Natural killer cell treated with Interleukin-12 subunit alpha and Interleukin-12 subunit beta and Interleukin-15 and Interleukin-18, amount 100 ng/mL, for 72 hours (primary cell): ENCODE measurements at regions not wholly inside any gene's neighbourhood (a gene's known extent, or its start where the extent isn't known, plus 50 kb on each side); places are given as distances from the start of the nearest gene placed in this dataset.
"Not testable (repeated sequence)": the region's sequence is repeated elsewhere in the genome, so short reads cannot be mapped to it uniquely, and the experiment has no call there.

Experiments
- ATAC-seq, 2 donors: fragments of 150-1000 bp; cut with Tn5 transposase in 1 of 2; sonication (Bioruptor Pico), chemical (Tn5 transposase) in 1 of 2; 2 replicates each; pipeline ENCODE4 v1.10.0; 2021
- DNase-seq: peaks from one replicate; pipeline ENCODE4 v3.0.0; 2022; ENCODE audit warnings: low spot score
- H3K27ac Mint-ChIP-seq, 2 donors: 1 replicate in 1 of 2; 2 replicates in 1 of 2; pipeline ENCODE4 v1.8.0; 2022; ENCODE audit warnings: mixed read lengths in 2 of 2, mild to moderate bottlenecking in 1 of 2, moderate library complexity in 1 of 2
- H3K27me3 Mint-ChIP-seq, 2 donors: 1 replicate in 1 of 2; 2 replicates in 1 of 2; pipeline ENCODE4 v1.8.0; 2022; ENCODE audit warnings: mixed read lengths in 2 of 2
- H3K36me3 Mint-ChIP-seq: one replicate; pipeline ENCODE4 v1.8.0; 2022; ENCODE audit warnings: mixed read lengths
- H3K4me1 Mint-ChIP-seq, 2 donors: 1 replicate in 1 of 2; 2 replicates in 1 of 2; pipeline ENCODE4 v1.8.0; 2022; ENCODE audit warnings: low read depth in 2 of 2, mixed read lengths in 2 of 2, mild to moderate bottlenecking in 1 of 2
- H3K4me3 Mint-ChIP-seq: one replicate; pipeline ENCODE4 v1.8.0; 2022; ENCODE audit warnings: mixed read lengths
- H3K9me3 Mint-ChIP-seq: 2 replicates; pipeline ENCODE4 v1.8.0; 2022; ENCODE audit warnings: mixed read lengths

DNA sequence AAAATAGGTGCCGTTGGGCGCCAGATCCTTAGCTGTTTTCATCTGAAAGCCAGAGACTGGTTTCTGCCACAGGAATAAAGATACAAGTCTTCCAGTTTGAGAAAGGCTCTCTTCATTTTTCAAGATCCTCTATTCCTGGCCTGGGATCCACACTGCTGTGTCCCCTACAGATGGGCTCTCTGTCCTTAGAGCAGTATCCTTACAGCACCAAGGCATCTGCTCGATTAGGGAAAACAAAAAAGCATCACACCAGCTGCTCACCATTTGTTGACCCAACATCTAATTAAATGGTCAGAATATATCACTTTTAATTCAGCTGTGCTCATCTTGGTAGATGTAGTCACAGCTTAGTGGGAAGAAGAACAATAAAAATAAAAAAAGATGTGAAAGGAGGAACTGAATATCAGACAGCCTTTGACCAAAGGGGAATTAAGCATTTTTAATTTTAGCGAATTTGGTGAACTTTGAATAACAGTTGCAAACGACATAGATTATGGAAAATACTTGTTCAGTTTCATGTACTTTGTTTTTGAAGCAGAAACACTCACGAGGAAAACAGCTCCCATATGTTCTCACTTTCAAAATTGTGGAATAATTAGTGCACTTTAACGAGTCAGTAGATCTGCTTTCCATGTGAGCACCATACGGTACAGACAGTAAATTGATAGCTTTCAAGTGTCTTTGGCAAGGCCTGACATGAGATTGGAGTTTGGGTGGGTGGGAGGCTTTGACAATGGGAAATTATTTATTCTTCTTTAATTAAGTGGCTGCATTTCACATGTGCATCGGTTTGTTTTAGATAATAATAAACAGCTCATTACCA lies 148.4 kb upstream of the CLNK start:
- no peaks in the 10 kb centered on the region for H3K36me3 Mint-ChIP-seq
- H3K27ac Mint-ChIP-seq: no peak overlapping the region
- H3K4me3 Mint-ChIP-seq: no peak overlapping the region
- no peaks in the 10 kb centered on the region for H3K27me3 Mint-ChIP-seq
- DNase-seq: no peak
- ATAC-seq: no peak
- H3K4me1 Mint-ChIP-seq: no peaks in the 10 kb centered on the region
- no peaks in the 10 kb centered on the region for H3K9me3 Mint-ChIP-seq

GRCh38 chr4:10831727-10832408 lies 147.3 kb upstream of the CLNK start:
- ATAC-seq (no peak), DNase-seq (no peak)
- Mint-ChIP-seq H3K4me3 (no peak overlapping the region), H3K9me3 (no peaks in the 10 kb centered on the region), H3K4me1 (no peaks in the 10 kb centered on the region), H3K36me3 (no peaks in the 10 kb centered on the region), H3K27ac (no peak overlapping the region), H3K27me3 (no peaks in the 10 kb centered on the region)

DNA sequence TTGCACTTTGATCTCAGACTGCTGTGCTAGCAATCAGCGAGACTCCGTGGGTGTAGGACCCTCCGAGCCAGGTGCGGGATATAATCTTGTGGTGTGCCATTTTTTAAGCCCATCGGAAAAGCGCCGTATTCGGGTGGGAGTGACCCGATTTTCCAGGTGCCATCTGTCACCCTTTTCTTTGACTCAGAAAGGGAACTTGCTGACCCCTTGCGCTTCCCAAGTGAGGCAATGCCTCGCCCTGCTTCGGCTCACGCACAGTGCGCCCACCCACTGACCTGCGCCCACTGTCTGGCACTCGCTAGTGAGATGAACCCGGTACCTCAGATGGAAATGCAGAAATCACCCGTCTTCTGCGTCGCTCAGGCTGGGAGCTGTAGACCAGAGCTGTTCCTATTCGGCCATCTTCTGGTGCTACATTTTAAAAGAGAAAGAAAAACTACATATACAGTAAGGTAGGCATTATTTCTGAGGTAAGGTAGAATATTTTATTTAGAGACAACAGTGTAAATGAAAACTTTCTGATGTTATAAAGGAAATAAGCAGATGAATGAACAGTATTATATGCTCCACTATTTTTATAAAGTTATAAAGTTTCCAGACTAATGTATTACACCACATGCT lies 144.5 kb upstream of the CLNK start:
- H3K4me3 Mint-ChIP-seq: not testable (repeated sequence)

GRCh38 chr4:10821826-10822225 lies 137.3 kb upstream of the CLNK start:
- Mint-ChIP-seq H3K4me3 (no peak overlapping the region), H3K27me3 (no peaks in the 10 kb centered on the region), H3K4me1 (no peaks in the 10 kb centered on the region), H3K9me3 (no peaks in the 10 kb centered on the region), H3K27ac (no peak overlapping the region), H3K36me3 (no peaks in the 10 kb centered on the region)
- no peak for ATAC-seq
- DNase-seq: no peak

More for the DNA sequence above, 144.5 kb upstream of the CLNK start:
- H3K27ac Mint-ChIP-seq, ATAC-seq, H3K4me1 Mint-ChIP-seq, H3K9me3 Mint-ChIP-seq, H3K36me3 Mint-ChIP-seq, H3K27me3 Mint-ChIP-seq, DNase-seq: not testable (repeated sequence)

- Mint-ChIP-seq H3K27me3 (no peaks in the 10 kb centered on the region), H3K9me3 (no peaks in the 10 kb centered on the region), H3K4me3 (no peak overlapping the region), H3K4me1 (no peaks in the 10 kb centered on the region), H3K27ac (no peak overlapping the region), H3K36me3 (no peaks in the 10 kb centered on the region)
- DNase-seq: no peak
- ATAC-seq: no peak
Observed at GRCh38 chr4:10816571-10816970, 132.0 kb upstream of the CLNK start.

DNA sequence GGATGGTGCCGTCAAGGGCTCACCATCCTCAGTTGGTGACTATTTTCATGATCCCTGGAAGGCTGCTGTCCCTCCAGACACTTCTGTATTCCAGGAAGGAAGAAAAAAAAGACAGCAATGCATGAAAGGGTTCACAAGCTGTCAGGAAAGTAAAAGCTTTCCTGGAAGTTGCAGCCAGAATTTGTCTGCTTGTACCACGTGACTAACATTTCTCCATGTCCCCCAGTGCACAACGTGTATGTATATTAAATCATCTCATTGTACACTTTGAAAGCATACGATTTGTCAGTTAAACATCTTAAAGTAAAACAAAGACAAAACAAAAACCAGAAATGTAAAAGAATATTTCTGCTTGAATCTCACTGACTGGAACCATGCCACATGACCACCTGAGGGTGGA lies 127.4 kb upstream of the CLNK start:
- Mint-ChIP-seq H3K36me3 (no peaks in the 10 kb centered on the region), H3K4me3 (no peak overlapping the region), H3K27ac (no peak overlapping the region), H3K4me1 (no peaks in the 10 kb centered on the region), H3K27me3 (no peaks in the 10 kb centered on the region), H3K9me3 (no peaks in the 10 kb centered on the region)
- DNase-seq (no peak), ATAC-seq (no peak)

DNA sequence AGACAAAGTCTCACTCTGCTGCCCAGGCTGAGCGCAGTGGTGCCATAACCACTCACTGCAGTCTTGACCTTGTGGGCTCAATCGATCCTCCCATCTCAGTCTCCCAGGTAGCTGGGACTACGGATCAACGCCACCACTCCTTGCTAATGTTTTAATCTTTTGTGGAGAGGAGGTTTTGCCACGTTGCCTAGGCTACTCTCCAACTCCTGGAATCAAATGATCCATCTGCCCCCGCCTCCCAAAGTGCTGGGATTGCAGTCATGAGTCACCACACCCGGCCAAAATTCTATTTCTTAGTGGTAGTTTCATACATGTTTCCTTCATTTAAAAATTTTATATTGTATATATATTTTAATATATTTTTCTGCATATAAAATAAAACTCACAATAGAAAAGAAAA lies 125.8 kb upstream of the CLNK start:
- ATAC-seq: no peak
- H3K4me3 Mint-ChIP-seq: no peak overlapping the region

DNA sequence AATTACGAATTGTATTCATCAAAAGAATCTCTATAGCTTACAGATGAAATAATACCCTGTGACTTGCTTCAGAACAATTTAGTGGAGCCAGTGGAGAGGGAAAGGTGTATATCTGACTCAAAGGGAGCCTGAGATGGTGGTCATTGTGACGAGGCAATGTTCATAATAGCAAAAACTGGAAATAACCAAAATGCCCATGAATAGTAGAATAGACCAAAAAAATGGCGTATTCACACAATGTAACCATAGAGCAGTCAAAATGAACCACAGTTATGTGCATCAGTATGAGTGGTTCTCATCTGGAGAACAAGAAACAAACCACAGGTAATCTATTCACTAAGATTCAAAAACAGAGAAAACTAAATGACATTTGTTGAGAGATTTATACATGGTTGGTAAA lies 125.3 kb upstream of the CLNK start:
- Mint-ChIP-seq H3K27me3 (peaks cover 6 to 15% of the 10 kb centered on the region in 2 donors), H3K27ac (no peak overlapping the region), H3K36me3 (peaks cover 6% of the 10 kb centered on the region), H3K4me1 (no peaks in the 10 kb centered on the region), H3K4me3 (no peak overlapping the region), H3K9me3 (peaks cover 10% of the 10 kb centered on the region)
- DNase-seq (no peak), ATAC-seq (peak in 1 of 2 donors; percentile 70)

More for the DNA sequence above, 125.8 kb upstream of the CLNK start:
- H3K27ac Mint-ChIP-seq: no peak overlapping the region
- DNase-seq: no peak
- peaks cover 5% of the 10 kb centered on the region for H3K36me3 Mint-ChIP-seq
- H3K27me3 Mint-ChIP-seq: peaks cover 5 to 10% of the 10 kb centered on the region in 2 donors
- H3K4me1 Mint-ChIP-seq: no peaks in the 10 kb centered on the region
- H3K9me3 Mint-ChIP-seq: peaks cover 9% of the 10 kb centered on the region

DNA sequence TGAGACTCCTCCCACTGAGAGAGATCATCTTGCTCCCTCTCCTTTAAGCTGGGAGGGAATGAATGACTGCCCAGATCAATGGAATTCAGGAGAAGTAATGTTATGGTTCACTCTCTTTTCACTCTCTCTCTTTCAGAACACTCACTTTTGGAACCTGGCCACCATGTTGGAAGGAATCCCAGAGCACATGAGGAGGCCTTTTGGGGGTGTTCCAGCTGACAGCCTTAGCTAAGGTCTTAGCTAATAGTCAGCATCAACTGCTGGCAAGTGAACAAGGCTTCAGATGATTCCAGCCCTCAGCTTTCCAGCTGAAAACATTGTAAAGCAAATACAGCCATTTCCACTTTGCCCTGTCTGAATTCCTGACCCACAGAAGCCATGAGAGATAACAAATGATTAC lies 124.0 kb upstream of the CLNK start:
- H3K27ac Mint-ChIP-seq: no peak overlapping the region
- DNase-seq (no peak), ATAC-seq (no peak)
- peaks cover 10% of the 10 kb centered on the region for H3K9me3 Mint-ChIP-seq
- H3K27me3 Mint-ChIP-seq: peaks cover 6 to 22% of the 10 kb centered on the region in 2 donors
- no peaks in the 10 kb centered on the region for H3K4me1 Mint-ChIP-seq
- H3K36me3 Mint-ChIP-seq: peaks cover 6% of the 10 kb centered on the region
- no peak overlapping the region for H3K4me3 Mint-ChIP-seq

DNA sequence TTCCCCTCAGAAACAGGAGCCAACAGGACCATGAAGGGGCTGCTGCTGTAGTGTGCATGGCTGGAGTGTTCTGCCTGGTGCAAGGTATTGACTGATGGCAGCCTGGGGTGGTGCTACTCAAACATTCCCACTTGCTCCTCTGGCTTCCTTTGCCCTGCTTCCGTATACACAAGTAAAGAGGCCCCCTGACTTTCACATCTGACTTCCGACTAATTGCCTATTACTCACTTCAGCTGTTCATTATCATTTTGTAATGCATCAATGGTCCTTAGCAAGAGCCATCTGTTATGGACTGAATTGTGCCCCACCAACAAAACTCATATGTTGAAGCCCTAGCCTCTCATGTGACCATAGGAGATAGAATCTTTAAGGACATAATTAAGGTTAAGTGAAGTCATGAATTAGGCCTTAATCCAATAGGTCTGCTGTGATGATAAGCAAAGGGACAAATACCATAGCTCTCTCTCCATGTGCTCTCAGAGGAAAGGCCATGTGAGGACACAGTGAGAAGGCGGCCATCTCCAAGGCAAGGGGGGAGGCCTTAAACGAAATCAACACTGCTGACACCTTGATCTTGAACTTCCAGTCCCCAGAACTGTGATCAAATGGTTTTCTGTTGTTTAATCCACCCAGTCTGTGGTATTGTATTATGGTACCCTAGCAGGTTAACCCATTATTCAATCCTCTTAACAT lies 122.5 kb upstream of the CLNK start:
- Mint-ChIP-seq H3K27ac (no peak overlapping the region), H3K4me1 (no peaks in the 10 kb centered on the region), H3K27me3 (peaks cover 6 to 22% of the 10 kb centered on the region in 2 donors), H3K9me3 (peaks cover 10% of the 10 kb centered on the region), H3K36me3 (peaks cover 6% of the 10 kb centered on the region), H3K4me3 (no peak overlapping the region)
- ATAC-seq (no peak), DNase-seq (no peak)

- no peak overlapping the region for H3K27ac Mint-ChIP-seq
- peaks cover 6% of the 10 kb centered on the region for H3K36me3 Mint-ChIP-seq
- peaks cover 6 to 22% of the 10 kb centered on the region in 2 donors for H3K27me3 Mint-ChIP-seq
- DNase-seq: no peak
- H3K4me3 Mint-ChIP-seq: no peak overlapping the region
- peaks cover 10% of the 10 kb centered on the region for H3K9me3 Mint-ChIP-seq
- ATAC-seq: no peak
- no peaks in the 10 kb centered on the region for H3K4me1 Mint-ChIP-seq
Observed at GRCh38 chr4:10803713-10804343, 119.3 kb upstream of the CLNK start.

DNA sequence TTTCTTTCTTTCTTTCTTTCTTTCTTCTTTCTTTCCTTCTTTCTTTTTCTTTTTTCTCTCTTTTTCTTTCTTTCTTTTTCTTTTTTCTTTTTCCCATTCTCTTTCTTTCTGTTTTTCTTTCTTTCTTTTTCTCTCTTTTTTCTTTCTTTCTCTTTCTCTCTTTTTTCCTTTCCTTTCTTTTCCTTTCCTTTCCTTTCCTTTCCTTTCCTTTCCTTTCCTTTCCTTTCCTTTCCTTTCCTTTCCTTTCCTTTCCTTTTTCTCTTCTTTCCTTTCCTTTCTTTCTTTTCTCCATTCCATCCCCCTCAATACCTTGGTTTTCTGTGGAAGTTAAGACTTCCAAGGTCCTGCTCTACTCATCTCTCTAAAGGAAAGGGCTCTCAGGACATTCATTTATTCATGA lies 102.8 kb upstream of the CLNK start:
- DNase-seq: no peak
- H3K36me3 Mint-ChIP-seq: no peaks in the 10 kb centered on the region
- H3K27ac Mint-ChIP-seq: no peak overlapping the region

GRCh38 chr4:10784621-10785020 lies 100.1 kb upstream of the CLNK start:
- no peaks in the 10 kb centered on the region for H3K4me1 Mint-ChIP-seq
- DNase-seq (no peak), ATAC-seq (no peak)
- no peak overlapping the region for H3K4me3 Mint-ChIP-seq
- no peaks in the 10 kb centered on the region for H3K9me3 Mint-ChIP-seq
- peaks cover 8% of the 10 kb centered on the region in 2 donors for H3K27me3 Mint-ChIP-seq
- H3K36me3 Mint-ChIP-seq: no peaks in the 10 kb centered on the region
- no peak overlapping the region for H3K27ac Mint-ChIP-seq

More for the DNA sequence above, 102.8 kb upstream of the CLNK start:
- Mint-ChIP-seq H3K4me1 (no peaks in the 10 kb centered on the region), H3K27me3 (peaks cover 8 to 15% of the 10 kb centered on the region in 2 donors), H3K4me3 (no peak overlapping the region), H3K9me3 (peaks cover 3% of the 10 kb centered on the region)
- no peak for ATAC-seq
